ENCODE measurements at regions not wholly inside any gene's neighbourhood (a gene's known extent, or its start where the extent isn't known, plus 50 kb on each side); places are given as distances from the start of the nearest gene placed in this dataset.
"Not testable (repeated sequence)": the region's sequence is repeated elsewhere in the genome, so short reads cannot be mapped to it uniquely, and the experiment has no call there.

GRCh38 chr4:104334410-104334809, 160.3 kb downstream of the CXXC4 start:
- no peaks in the 10 kb centered on the region for H3K36me3 ChIP-seq (ENCODE audit: control insufficient read depth, insufficient read depth, low read length)
- no peaks in the 10 kb centered on the region for H3K27me3 ChIP-seq (ENCODE audit: control insufficient read depth, insufficient read depth, low read length, poor library complexity, severe bottlenecking)

GRCh38 chr4:104330125-104330905, 164.4 kb downstream of the CXXC4 start:
- H3K4me1 ChIP-seq (ENCODE audit: control insufficient read depth, insufficient read depth, low read length): no peaks in the 10 kb centered on the region
- H3K27me3 ChIP-seq (ENCODE audit: control insufficient read depth, insufficient read depth, low read length, poor library complexity, severe bottlenecking): no peaks in the 10 kb centered on the region
- H3K4me3 ChIP-seq (ENCODE audit: insufficient read depth, low read depth, low read length): no peak overlapping the region
- no peaks in the 10 kb centered on the region for H3K9me3 ChIP-seq (ENCODE audit: control insufficient read depth, low read length)
- no peak overlapping the region for H3K27ac ChIP-seq (ENCODE audit: insufficient read depth, low read depth, low read length, poor library complexity, severe bottlenecking)
- 84 to 86% methylated on average over 5 of the region's 6 CpGs for WGBS, 2 experiments
- H3K36me3 ChIP-seq (ENCODE audit: control insufficient read depth, insufficient read depth, low read length): no peaks in the 10 kb centered on the region

More at GRCh38 chr4:104334410-104334809, 160.3 kb downstream of the CXXC4 start:
- Histone ChIP-seq H3K4me1 (ENCODE audit: control insufficient read depth, insufficient read depth, low read length) (no peaks in the 10 kb centered on the region), H3K4me3 (ENCODE audit: insufficient read depth, low read depth, low read length) (no peak overlapping the region), H3K27ac (ENCODE audit: insufficient read depth, low read depth, low read length, poor library complexity, severe bottlenecking) (no peak overlapping the region), H3K9me3 (ENCODE audit: control insufficient read depth, low read length) (no peaks in the 10 kb centered on the region)

- H3K36me3 ChIP-seq (ENCODE audit: control insufficient read depth, insufficient read depth, low read length); H3K27ac ChIP-seq (ENCODE audit: insufficient read depth, low read depth, low read length, poor library complexity, severe bottlenecking); H3K9me3 ChIP-seq (ENCODE audit: control insufficient read depth, low read length); H3K27me3 ChIP-seq (ENCODE audit: control insufficient read depth, insufficient read depth, low read length, poor library complexity, severe bottlenecking); H3K4me1 ChIP-seq (ENCODE audit: control insufficient read depth, insufficient read depth, low read length); H3K4me3 ChIP-seq (ENCODE audit: insufficient read depth, low read depth, low read length): not testable (repeated sequence)
- 90 to 93% methylated on average over 12 of the region's 12 CpGs for WGBS, 2 experiments
These were observed 167.6 kb downstream of the CXXC4 start for GRCh38 chr4:104326991-104327694.

DNA sequence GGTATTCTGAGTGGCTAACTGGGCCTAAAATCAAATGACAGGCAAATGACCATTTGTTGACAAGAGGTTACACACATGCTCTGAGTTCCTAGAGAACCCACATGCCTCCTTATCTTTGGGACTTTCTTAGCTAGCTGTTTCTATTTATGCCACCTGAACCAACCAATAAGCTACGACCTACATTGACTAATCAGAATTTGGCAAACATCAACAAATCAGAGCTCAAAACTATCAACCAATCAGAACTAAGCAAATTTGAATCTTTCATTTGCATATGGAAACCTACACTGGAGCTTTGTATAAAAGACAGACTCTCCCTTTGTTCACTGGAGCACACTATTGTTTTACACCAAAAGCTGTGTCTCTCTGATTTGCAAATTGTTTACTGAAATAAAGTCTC, 192.0 kb downstream of the CXXC4 start:
- Histone ChIP-seq H3K4me1 (ENCODE audit: control insufficient read depth, insufficient read depth, low read length) (no peaks in the 10 kb centered on the region), H3K9me3 (ENCODE audit: control insufficient read depth, low read length) (no peaks in the 10 kb centered on the region), H3K36me3 (ENCODE audit: control insufficient read depth, insufficient read depth, low read length) (no peaks in the 10 kb centered on the region), H3K4me3 (ENCODE audit: insufficient read depth, low read depth, low read length) (no peak overlapping the region), H3K27ac (ENCODE audit: insufficient read depth, low read depth, low read length, poor library complexity, severe bottlenecking) (no peak overlapping the region), H3K27me3 (ENCODE audit: control insufficient read depth, insufficient read depth, low read length, poor library complexity, severe bottlenecking) (no peaks in the 10 kb centered on the region)
- 84 to 89% methylated on average over 1 of the region's 1 CpG for WGBS, 2 experiments

DNA sequence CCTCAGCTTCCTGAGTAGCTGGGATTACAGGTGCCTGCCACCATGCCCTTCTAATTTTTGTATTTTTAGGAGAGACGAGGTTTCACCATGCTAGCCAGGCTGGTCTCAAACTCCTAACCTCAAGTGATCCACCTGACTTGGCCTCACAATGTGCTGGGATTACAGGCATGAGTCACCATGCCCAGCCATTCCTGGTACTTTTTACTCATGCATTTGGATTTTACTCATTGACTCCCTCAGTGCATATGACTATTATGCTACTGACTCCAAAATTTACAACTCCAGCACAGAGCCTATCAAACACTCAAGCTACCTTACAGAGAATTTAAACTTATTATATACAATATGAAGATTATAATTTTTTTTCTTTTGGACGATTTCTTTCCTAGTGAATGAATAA, 199.9 kb downstream of the CXXC4 start:
- H3K36me3 ChIP-seq (ENCODE audit: control insufficient read depth, insufficient read depth, low read length): no peaks in the 10 kb centered on the region
- no peaks in the 10 kb centered on the region for H3K9me3 ChIP-seq (ENCODE audit: control insufficient read depth, low read length)
- WGBS, 2 experiments: 85 to 97% methylated on average over 1 of the region's 2 CpGs
- H3K27me3 ChIP-seq (ENCODE audit: control insufficient read depth, insufficient read depth, low read length, poor library complexity, severe bottlenecking): no peaks in the 10 kb centered on the region
- no peaks in the 10 kb centered on the region for H3K4me1 ChIP-seq (ENCODE audit: control insufficient read depth, insufficient read depth, low read length)
- no peak overlapping the region for H3K4me3 ChIP-seq (ENCODE audit: insufficient read depth, low read depth, low read length)
- no peak overlapping the region for H3K27ac ChIP-seq (ENCODE audit: insufficient read depth, low read depth, low read length, poor library complexity, severe bottlenecking)

DNA sequence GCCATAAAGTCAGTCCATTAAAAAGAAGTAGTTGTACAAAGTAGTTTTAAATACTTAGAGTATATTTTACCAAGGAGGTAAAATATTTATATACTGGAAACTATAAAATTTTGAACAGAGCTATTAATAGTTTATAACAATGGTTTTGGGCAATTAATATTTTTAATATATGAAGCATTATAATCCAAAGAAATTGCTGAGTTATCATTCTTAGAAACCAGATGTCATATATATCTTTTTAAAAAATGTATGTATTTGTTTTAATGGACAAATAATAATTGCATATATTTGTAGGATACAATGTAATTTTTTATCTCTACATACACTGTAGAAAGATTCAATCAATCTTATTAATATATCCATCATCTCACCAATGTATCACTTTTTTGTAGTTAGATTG, 207.8 kb downstream of the CXXC4 start:
- H3K36me3 ChIP-seq (ENCODE audit: control insufficient read depth, insufficient read depth, low read length): no peaks in the 10 kb centered on the region
- no peaks in the 10 kb centered on the region for H3K9me3 ChIP-seq (ENCODE audit: control insufficient read depth, low read length)
- H3K4me1 ChIP-seq (ENCODE audit: control insufficient read depth, insufficient read depth, low read length): no peaks in the 10 kb centered on the region
- H3K4me3 ChIP-seq (ENCODE audit: insufficient read depth, low read depth, low read length): no peak overlapping the region
- no peaks in the 10 kb centered on the region for H3K27me3 ChIP-seq (ENCODE audit: control insufficient read depth, insufficient read depth, low read length, poor library complexity, severe bottlenecking)
- H3K27ac ChIP-seq (ENCODE audit: insufficient read depth, low read depth, low read length, poor library complexity, severe bottlenecking): no peak overlapping the region

GRCh38 chr4:104283303-104283702, 211.4 kb downstream of the CXXC4 start:
- H3K4me3 ChIP-seq (ENCODE audit: insufficient read depth, low read depth, low read length): no peak overlapping the region
- H3K36me3 ChIP-seq (ENCODE audit: control insufficient read depth, insufficient read depth, low read length): no peaks in the 10 kb centered on the region
- no peaks in the 10 kb centered on the region for H3K9me3 ChIP-seq (ENCODE audit: control insufficient read depth, low read length)
- no peaks in the 10 kb centered on the region for H3K27me3 ChIP-seq (ENCODE audit: control insufficient read depth, insufficient read depth, low read length, poor library complexity, severe bottlenecking)
- no peak overlapping the region for H3K27ac ChIP-seq (ENCODE audit: insufficient read depth, low read depth, low read length, poor library complexity, severe bottlenecking)
- no peaks in the 10 kb centered on the region for H3K4me1 ChIP-seq (ENCODE audit: control insufficient read depth, insufficient read depth, low read length)

DNA sequence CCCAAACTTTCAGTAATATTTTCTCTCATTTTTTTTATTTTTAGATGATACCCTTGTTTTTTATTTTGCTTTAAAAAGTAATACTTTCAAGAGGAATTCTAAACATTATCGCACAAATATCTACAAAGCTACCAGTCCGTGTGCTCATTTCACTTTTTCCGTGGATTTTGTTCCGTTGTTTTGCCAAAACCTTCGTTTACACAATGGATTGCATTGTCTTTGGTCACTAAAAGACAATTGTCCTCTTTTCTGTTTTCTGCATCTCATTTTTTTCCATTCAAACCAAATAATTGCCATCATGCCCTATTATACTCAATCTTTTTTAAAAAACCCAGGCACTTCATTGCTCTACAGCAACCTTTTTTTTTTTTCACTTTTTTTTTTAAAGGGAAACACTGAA, 214.9 kb downstream of the CXXC4 start:
- WGBS, 2 experiments: 89 to 90% methylated on average over 5 of the region's 5 CpGs
- Histone ChIP-seq H3K4me1 (ENCODE audit: control insufficient read depth, insufficient read depth, low read length) (no peaks in the 10 kb centered on the region), H3K4me3 (ENCODE audit: insufficient read depth, low read depth, low read length) (no peak overlapping the region), H3K36me3 (ENCODE audit: control insufficient read depth, insufficient read depth, low read length) (no peaks in the 10 kb centered on the region), H3K27ac (ENCODE audit: insufficient read depth, low read depth, low read length, poor library complexity, severe bottlenecking) (no peak overlapping the region), H3K27me3 (ENCODE audit: control insufficient read depth, insufficient read depth, low read length, poor library complexity, severe bottlenecking) (no peaks in the 10 kb centered on the region), H3K9me3 (ENCODE audit: control insufficient read depth, low read length) (no peaks in the 10 kb centered on the region)

- no peak overlapping the region for H3K4me3 ChIP-seq (ENCODE audit: insufficient read depth, low read depth, low read length)
- H3K27me3 ChIP-seq (ENCODE audit: control insufficient read depth, insufficient read depth, low read length, poor library complexity, severe bottlenecking): no peaks in the 10 kb centered on the region
- no peak overlapping the region for H3K27ac ChIP-seq (ENCODE audit: insufficient read depth, low read depth, low read length, poor library complexity, severe bottlenecking)
- no peaks in the 10 kb centered on the region for H3K36me3 ChIP-seq (ENCODE audit: control insufficient read depth, insufficient read depth, low read length)
- WGBS, 2 experiments: 83 to 89% methylated on average over 2 of the region's 2 CpGs
- no peaks in the 10 kb centered on the region for H3K4me1 ChIP-seq (ENCODE audit: control insufficient read depth, insufficient read depth, low read length)
- no peaks in the 10 kb centered on the region for H3K9me3 ChIP-seq (ENCODE audit: control insufficient read depth, low read length)
These were observed 221.7 kb downstream of the CXXC4 start for GRCh38 chr4:104272966-104273365.

DNA sequence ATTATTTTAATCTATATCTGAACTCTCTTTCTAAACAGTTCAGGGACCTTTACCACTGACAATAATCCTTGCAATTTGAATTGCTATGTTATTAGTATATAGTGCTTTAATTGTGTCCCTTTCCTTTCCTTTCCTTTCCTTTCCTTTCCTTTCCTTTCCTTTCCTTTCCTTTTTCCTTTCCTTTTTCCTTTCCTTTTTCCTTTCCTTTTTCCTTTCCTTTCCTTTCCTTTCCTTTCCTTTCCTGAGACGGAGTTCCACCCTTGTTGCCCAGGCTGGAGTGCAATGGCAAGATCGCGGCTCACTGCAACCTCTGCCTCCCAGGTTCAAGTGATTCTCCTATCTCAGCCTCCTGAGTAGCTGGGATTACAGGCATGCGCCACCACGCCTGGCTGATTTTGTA, 225.1 kb downstream of the CXXC4 start:
- whole genome bisulfite sequencing, 2 experiments: 93% methylated on average over 5 of the region's 5 CpGs
- not testable (repeated sequence) for H3K4me3 ChIP-seq (ENCODE audit: insufficient read depth, low read depth, low read length); H3K27ac ChIP-seq (ENCODE audit: insufficient read depth, low read depth, low read length, poor library complexity, severe bottlenecking); H3K9me3 ChIP-seq (ENCODE audit: control insufficient read depth, low read length); H3K4me1 ChIP-seq (ENCODE audit: control insufficient read depth, insufficient read depth, low read length); H3K36me3 ChIP-seq (ENCODE audit: control insufficient read depth, insufficient read depth, low read length); H3K27me3 ChIP-seq (ENCODE audit: control insufficient read depth, insufficient read depth, low read length, poor library complexity, severe bottlenecking)

All from ectodermal cell (in vitro differentiated cells).